ENCODE measurements at regions not wholly inside any gene's neighbourhood (a gene's known extent, or its start where the extent isn't known, plus 50 kb on each side); places are given as distances from the start of the nearest gene placed in this dataset.

DNA sequence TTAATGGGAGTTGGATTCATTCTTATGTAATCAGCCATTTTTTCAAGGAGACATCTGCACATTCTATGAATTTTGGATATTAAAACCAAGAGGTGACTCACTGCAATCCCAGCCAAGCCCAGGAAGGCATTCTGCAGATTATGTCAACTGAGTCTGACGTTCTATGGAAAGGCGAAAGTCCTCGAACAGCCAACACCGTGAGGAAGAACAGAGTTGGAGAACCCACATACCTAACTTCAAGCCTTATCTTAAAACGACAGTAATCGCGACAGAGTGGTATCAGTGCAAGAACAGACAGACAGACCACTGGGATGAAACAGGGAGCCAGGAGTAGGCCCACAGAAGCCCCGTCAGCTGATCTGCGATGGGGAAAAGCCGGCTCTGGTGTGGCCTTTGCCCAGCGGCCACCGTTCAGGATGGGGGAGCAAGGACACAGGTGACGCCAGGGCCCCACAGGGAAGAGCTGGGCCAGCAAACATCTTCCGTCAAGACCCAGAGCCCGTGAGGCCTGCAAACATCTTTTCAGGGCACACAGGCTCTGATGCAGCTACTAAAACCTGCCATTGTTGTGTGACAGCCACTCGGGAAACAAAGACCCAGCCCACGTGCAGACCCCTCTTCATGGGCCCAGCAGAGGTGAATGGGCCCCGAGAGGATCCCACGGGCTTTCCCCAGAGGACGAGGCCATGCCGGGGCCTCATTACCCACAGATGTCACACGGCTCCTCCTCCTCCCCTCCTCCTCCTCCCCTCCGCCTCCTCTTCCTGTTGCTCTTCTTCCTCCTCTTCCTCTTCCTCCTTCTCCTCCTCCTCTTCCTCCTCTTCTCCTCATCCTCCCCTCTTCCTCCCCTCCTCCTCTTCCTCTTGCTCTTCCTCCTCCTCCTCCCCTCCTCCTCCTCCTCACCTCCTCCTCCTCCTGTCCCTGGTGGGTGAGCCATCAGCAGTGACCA is 277.6 kb downstream of the ADGRD1 start (continued):
- TF ChIP-seq, protein P1, sequence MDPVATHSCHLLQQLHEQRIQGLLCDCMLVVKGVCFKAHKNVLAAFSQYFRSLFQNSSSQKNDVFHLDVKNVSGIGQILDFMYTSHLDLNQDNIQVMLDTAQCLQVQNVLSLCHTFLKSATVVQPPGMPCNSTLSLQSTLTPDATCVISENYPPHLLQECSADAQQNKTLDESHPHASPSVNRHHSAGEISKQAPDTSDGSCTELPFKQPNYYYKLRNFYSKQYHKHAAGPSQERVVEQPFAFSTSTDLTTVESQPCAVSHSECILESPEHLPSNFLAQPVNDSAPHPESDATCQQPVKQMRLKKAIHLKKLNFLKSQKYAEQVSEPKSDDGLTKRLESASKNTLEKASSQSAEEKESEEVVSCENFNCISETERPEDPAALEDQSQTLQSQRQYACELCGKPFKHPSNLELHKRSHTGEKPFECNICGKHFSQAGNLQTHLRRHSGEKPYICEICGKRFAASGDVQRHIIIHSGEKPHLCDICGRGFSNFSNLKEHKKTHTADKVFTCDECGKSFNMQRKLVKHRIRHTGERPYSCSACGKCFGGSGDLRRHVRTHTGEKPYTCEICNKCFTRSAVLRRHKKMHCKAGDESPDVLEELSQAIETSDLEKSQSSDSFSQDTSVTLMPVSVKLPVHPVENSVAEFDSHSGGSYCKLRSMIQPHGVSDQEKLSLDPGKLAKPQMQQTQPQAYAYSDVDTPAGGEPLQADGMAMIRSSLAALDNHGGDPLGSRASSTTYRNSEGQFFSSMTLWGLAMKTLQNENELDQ (CRISPR knock-in tag; IDR thresholded peaks at IDR 0.05; ENCODE audit: borderline replicate concordance): no peak
- TF ChIP-seq GTF2A2 (tag; IDR thresholded peaks at IDR 0.05): no peak
- no peak for TF ChIP-seq KDM1A (IDR thresholded peaks at IDR 0.05)
- peak in 1 of 2 experiments; percentile 74; a peak in 2 of 4 replicates for TF ChIP-seq ETV6 (IDR thresholded peaks at IDR 0.05; ENCODE audit: borderline replicate concordance in 1 of 2, low read depth in 2 of 2, low read length in 1 of 2)
- no peak for TF ChIP-seq ETV6 (CRISPR knock-in tag; IDR thresholded peaks at IDR 0.05; ENCODE audit: borderline replicate concordance)
- no peak for TF ChIP-seq CBFB (CRISPR knock-in tag; IDR thresholded peaks at IDR 0.05)
- TF ChIP-seq, protein P2, sequence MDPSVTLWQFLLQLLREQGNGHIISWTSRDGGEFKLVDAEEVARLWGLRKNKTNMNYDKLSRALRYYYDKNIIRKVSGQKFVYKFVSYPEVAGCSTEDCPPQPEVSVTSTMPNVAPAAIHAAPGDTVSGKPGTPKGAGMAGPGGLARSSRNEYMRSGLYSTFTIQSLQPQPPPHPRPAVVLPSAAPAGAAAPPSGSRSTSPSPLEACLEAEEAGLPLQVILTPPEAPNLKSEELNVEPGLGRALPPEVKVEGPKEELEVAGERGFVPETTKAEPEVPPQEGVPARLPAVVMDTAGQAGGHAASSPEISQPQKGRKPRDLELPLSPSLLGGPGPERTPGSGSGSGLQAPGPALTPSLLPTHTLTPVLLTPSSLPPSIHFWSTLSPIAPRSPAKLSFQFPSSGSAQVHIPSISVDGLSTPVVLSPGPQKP (CRISPR knock-in tag; IDR thresholded peaks at IDR 0.05): no peak
- TF ChIP-seq MCM5 (IDR thresholded peaks at IDR 0.05; ENCODE audit: low read depth): no peak
- peak in 1 of 2 experiments; percentile 63; a peak in 1 of 4 replicates for TF ChIP-seq TBL1XR1 (IDR thresholded peaks at IDR 0.05; ENCODE audit: low read length in 2 of 2)
- 0 out of 2 replicates have a peak, but pooled peaks have one; percentile 36 for TF ChIP-seq ZNF644 (tag; IDR thresholded peaks at IDR 0.05; ENCODE audit: low read depth)
- TF ChIP-seq ZNF561 (CRISPR knock-in tag; conservative IDR thresholded peaks at IDR 0.05): no peak
- TF ChIP-seq TAL1 (IDR thresholded peaks at IDR 0.05): peak; percentile 86
- TF ChIP-seq EGR1 (conservative IDR thresholded peaks at IDR 0.05): peak; percentile 71
- TF ChIP-seq TSC22D4 (tag; IDR thresholded peaks at IDR 0.05): no peak
- TF ChIP-seq NFATC3 (IDR thresholded peaks at IDR 0.05): no peak
- TF ChIP-seq, protein P3, sequence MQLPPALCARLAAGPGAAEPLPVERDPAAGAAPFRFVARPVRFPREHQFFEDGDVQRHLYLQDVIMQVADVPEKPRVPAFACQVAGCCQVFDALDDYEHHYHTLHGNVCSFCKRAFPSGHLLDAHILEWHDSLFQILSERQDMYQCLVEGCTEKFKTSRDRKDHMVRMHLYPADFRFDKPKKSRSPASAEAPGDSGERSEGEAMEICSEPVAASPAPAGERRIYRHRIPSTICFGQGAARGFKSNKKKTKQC (CRISPR knock-in tag; IDR thresholded peaks at IDR 0.05): no peak
- TF ChIP-seq, protein P4, sequence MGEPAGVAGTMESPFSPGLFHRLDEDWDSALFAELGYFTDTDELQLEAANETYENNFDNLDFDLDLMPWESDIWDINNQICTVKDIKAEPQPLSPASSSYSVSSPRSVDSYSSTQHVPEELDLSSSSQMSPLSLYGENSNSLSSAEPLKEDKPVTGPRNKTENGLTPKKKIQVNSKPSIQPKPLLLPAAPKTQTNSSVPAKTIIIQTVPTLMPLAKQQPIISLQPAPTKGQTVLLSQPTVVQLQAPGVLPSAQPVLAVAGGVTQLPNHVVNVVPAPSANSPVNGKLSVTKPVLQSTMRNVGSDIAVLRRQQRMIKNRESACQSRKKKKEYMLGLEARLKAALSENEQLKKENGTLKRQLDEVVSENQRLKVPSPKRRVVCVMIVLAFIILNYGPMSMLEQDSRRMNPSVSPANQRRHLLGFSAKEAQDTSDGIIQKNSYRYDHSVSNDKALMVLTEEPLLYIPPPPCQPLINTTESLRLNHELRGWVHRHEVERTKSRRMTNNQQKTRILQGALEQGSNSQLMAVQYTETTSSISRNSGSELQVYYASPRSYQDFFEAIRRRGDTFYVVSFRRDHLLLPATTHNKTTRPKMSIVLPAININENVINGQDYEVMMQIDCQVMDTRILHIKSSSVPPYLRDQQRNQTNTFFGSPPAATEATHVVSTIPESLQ (CRISPR knock-in tag; IDR thresholded peaks at IDR 0.05): 0 out of 2 replicates have a peak, but pooled peaks have one; percentile 29
- no peak for TF ChIP-seq RHOXF2B (CRISPR knock-in tag; conservative IDR thresholded peaks at IDR 0.05)
- TF ChIP-seq, protein P5, sequence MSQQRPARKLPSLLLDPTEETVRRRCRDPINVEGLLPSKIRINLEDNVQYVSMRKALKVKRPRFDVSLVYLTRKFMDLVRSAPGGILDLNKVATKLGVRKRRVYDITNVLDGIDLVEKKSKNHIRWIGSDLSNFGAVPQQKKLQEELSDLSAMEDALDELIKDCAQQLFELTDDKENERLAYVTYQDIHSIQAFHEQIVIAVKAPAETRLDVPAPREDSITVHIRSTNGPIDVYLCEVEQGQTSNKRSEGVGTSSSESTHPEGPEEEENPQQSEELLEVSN (IDR thresholded peaks at IDR 0.05; ENCODE audit: borderline replicate concordance in 1 of 2, extremely low read depth in 1 of 2, insufficient read depth in 1 of 2, insufficient read length in 1 of 2, low read depth in 1 of 2, low read length in 1 of 2, poor library complexity in 1 of 2, severe bottlenecking in 1 of 2): peak in 1 of 2 experiments; percentile 34
- no peak for TF ChIP-seq RAD21 (CRISPR knock-in tag; conservative IDR thresholded peaks at IDR 0.05 in 1 of 2, IDR thresholded peaks at IDR 0.05 in 1 of 2)
